H1 (cell line): ENCODE measurements at regions not wholly inside any gene's neighbourhood (a gene's known extent, or its start where the extent isn't known, plus 50 kb on each side); places are given as distances from the start of the nearest gene placed in this dataset.

Experiments
- CTCF ChIA-PET: fragments of 300-600 bp; sonication (Branson Sonifier 250); formaldehyde crosslinking; loops from one replicate; lab custom pipeline; 2021; ENCODE audit not compliant: partially characterized antibody; lab: Charles Lee
- POLR2A ChIA-PET: fragments of 300-600 bp; sonication (Branson Sonifier 250); formaldehyde crosslinking; loops from one replicate; lab custom pipeline; 2021; ENCODE audit warnings: inconsistent platforms; ENCODE audit not compliant: partially characterized antibody; lab: Charles Lee
- DNase-seq, 2 experiments: peaks; one replicate each; pipeline versions ENCODE4 v3.0.0 to v3.0.0-alpha.2; 2010 to 2022; ENCODE audit warnings: low spot score in 2 of 2, low read depth in 1 of 2, mixed read lengths in 1 of 2
- FAIRE-seq: peaks from 2 replicates; lab custom pipeline; 2011; peaks lifted over from hg19 to GRCh38; lab: Jason Lieb, UNC
- H2AFZ ChIP-seq: 2 replicates; pipeline ENCODE4 v1.8.1; 2012; ENCODE audit warnings: low read length, inconsistent platforms
- H2AK5ac ChIP-seq: 2 replicates; pipeline ENCODE4 v1.6.1; 2013; ENCODE audit warnings: low read depth, low read length
- H2BK120ac ChIP-seq: replicated peaks from 2 replicates; pipeline ENCODE3; 2013; ENCODE audit warnings: low read depth, low read length, inconsistent platforms
- H2BK12ac ChIP-seq: 2 replicates; pipeline ENCODE4 v1.6.1; 2013; ENCODE audit warnings: low read depth, low read length
- H2BK15ac ChIP-seq: 2 replicates; pipeline ENCODE4 v1.6.1; 2013; ENCODE audit warnings: low read length
- H2BK20ac ChIP-seq: 2 replicates; pipeline ENCODE4 v1.6.1; 2013; ENCODE audit warnings: low read length
- H2BK5ac ChIP-seq: 2 replicates; pipeline ENCODE4 v1.6.1; 2013; ENCODE audit warnings: low read depth, low read length
- H3K14ac ChIP-seq: 2 replicates; pipeline ENCODE4 v1.6.1; 2013; ENCODE audit warnings: inconsistent platforms; ENCODE audit not compliant: insufficient read length
- H3K18ac ChIP-seq: 2 replicates; pipeline ENCODE4 v1.6.1; 2013; ENCODE audit warnings: low read length; ENCODE audit errors: extremely low read depth
- H3K23ac ChIP-seq: 2 replicates; pipeline ENCODE4 v1.6.1; 2013; ENCODE audit warnings: inconsistent platforms; ENCODE audit not compliant: insufficient read length
- H3K23me2 ChIP-seq: 2 replicates; pipeline ENCODE4 v1.6.1; 2013; ENCODE audit warnings: low read depth, low read length
- H3K27ac ChIP-seq: 2 replicates; pipeline ENCODE4 v1.6.1; 2011; ENCODE audit warnings: low read depth, low read length, inconsistent platforms
- H3K27me3 ChIP-seq, 4 experiments: replicated peaks in 1 of 4; 1 replicate in 1 of 4; 2 replicates in 3 of 4; pipeline versions ENCODE4 v1.6.1 to v1.8.1; 2011 to 2013; ENCODE audit warnings: low read length in 3 of 4, mild to moderate bottlenecking in 3 of 4, inconsistent platforms in 2 of 4, mixed read lengths in 2 of 4, moderate library complexity in 1 of 4; ENCODE audit not compliant: control insufficient read depth in 3 of 4, insufficient read depth in 3 of 4; ENCODE audit errors: extremely low read depth in 1 of 4
- H3K36me3 ChIP-seq, 4 experiments: 2 replicates each; pipeline versions ENCODE4 v1.6.1 to v1.8.1; 2011 to 2013; ENCODE audit warnings: mild to moderate bottlenecking in 4 of 4, low read length in 3 of 4, moderate library complexity in 2 of 4, control low read depth in 1 of 4, inconsistent platforms in 1 of 4; ENCODE audit not compliant: insufficient read depth in 4 of 4, control insufficient read depth in 2 of 4
- H3K4ac ChIP-seq: replicated peaks from 2 replicates; pipeline ENCODE3; 2013; ENCODE audit warnings: low read length, low read depth, mixed read lengths, inconsistent platforms; ENCODE audit not compliant: insufficient read length
- H3K4me1 ChIP-seq, 4 experiments: replicated peaks in 1 of 4; 1 replicate in 1 of 4; 2 replicates in 3 of 4; pipeline versions ENCODE4 v1.6.1 to v1.8.1; 2011 to 2013; ENCODE audit warnings: low read length in 3 of 4, inconsistent platforms in 2 of 4, mixed read lengths in 1 of 4; ENCODE audit not compliant: insufficient read depth in 4 of 4, control insufficient read depth in 3 of 4
- H3K4me2 ChIP-seq, 2 experiments: 2 replicates each; pipeline versions ENCODE4 v1.6.1 to v1.8.1; 2011 to 2013; ENCODE audit warnings: low read depth in 2 of 2, low read length in 2 of 2, control low read depth in 1 of 2, inconsistent platforms in 1 of 2, mild to moderate bottlenecking in 1 of 2; ENCODE audit not compliant: insufficient read depth in 1 of 2
- H3K4me3 ChIP-seq, 4 experiments: fragments of 200-600, 300-600 bp in 1 of 4; sonication (generic), shearing (Covaris generic), sonication (Bioruptor Twin) in 1 of 4; 2 replicates each; pipeline versions ENCODE4 v1.5.1 to v1.8.1; 2011 to 2016; ENCODE audit warnings: low read length in 4 of 4, low read depth in 3 of 4, control low read depth in 2 of 4, inconsistent platforms in 2 of 4, mild to moderate bottlenecking in 2 of 4, mixed read lengths in 1 of 4, moderate library complexity in 1 of 4; ENCODE audit not compliant: insufficient read depth in 2 of 4; ENCODE audit errors: extremely low read depth in 1 of 4
- H3K56ac ChIP-seq: replicated peaks from 2 replicates; pipeline ENCODE3; 2013; ENCODE audit warnings: low read depth, mild to moderate bottlenecking, mixed read lengths, low read length, inconsistent platforms; ENCODE audit not compliant: insufficient read length
- H3K79me1 ChIP-seq: 2 replicates; pipeline ENCODE4 v1.6.1; 2013; ENCODE audit warnings: low read depth, low read length, control low read depth
- H3K79me2 ChIP-seq, 2 experiments: 2 replicates each; pipeline versions ENCODE4 v1.6.1 to v1.8.1; 2012 to 2013; ENCODE audit warnings: low read length in 2 of 2, mild to moderate bottlenecking in 2 of 2, inconsistent platforms in 1 of 2; ENCODE audit not compliant: insufficient read depth in 2 of 2, control insufficient read depth in 1 of 2
- H3K9ac ChIP-seq, 4 experiments: replicated peaks in 1 of 4; 1 replicate in 1 of 4; 2 replicates in 3 of 4; pipeline versions ENCODE4 v1.6.1 to v1.8.1; 2011 to 2013; ENCODE audit warnings: low read depth in 3 of 4, low read length in 3 of 4, control low read depth in 2 of 4, mild to moderate bottlenecking in 2 of 4, moderate library complexity in 2 of 4, inconsistent platforms in 1 of 4; ENCODE audit errors: extremely low read depth in 1 of 4
- H3K9me3 ChIP-seq, 2 experiments: 2 replicates each; pipeline versions ENCODE4 v1.6.1 to v1.8.1; 2012 to 2013; ENCODE audit warnings: mild to moderate bottlenecking in 2 of 2, moderate library complexity in 2 of 2, control low read depth in 1 of 2, inconsistent platforms in 1 of 2, low read depth in 1 of 2, low read length in 1 of 2, mixed read lengths in 1 of 2; ENCODE audit not compliant: insufficient read depth in 2 of 2
- H4K20me1 ChIP-seq, 2 experiments: replicated peaks in 1 of 2; 2 replicates each; pipeline versions ENCODE3 to v1.8.1; 2011 to 2013; ENCODE audit warnings: inconsistent platforms in 2 of 2, low read length in 2 of 2, mild to moderate bottlenecking in 1 of 2; ENCODE audit not compliant: insufficient read depth in 2 of 2, control insufficient read depth in 1 of 2
- H4K5ac ChIP-seq: 2 replicates; pipeline ENCODE4 v1.6.1; 2013; ENCODE audit warnings: low read length, low read depth, mixed read lengths, inconsistent platforms; ENCODE audit not compliant: insufficient read length
- H4K8ac ChIP-seq: 2 replicates; pipeline ENCODE4 v1.8.0; 2013; ENCODE audit warnings: mild to moderate bottlenecking, moderate library complexity, low read length, inconsistent platforms; ENCODE audit not compliant: insufficient read depth; ENCODE audit errors: extremely low read depth
- H4K91ac ChIP-seq: replicated peaks from 2 replicates; pipeline ENCODE3; 2013; ENCODE audit warnings: low read length, mixed read lengths, inconsistent platforms; ENCODE audit not compliant: insufficient read length
- EP300 ChIP-seq, 2 experiments: IDR thresholded peaks; 1 replicate in 1 of 2; 2 replicates in 1 of 2; pipeline ENCODE4 v1.6.1; 2011 to 2012; ENCODE audit warnings: low read depth in 2 of 2, low read length in 2 of 2, mild to moderate bottlenecking in 2 of 2, borderline replicate concordance in 1 of 2, inconsistent platforms in 1 of 2, moderate library complexity in 1 of 2
- JUND ChIP-seq: IDR thresholded peaks from 2 replicates; pipeline ENCODE4 v1.6.1; 2011; ENCODE audit warnings: mild to moderate bottlenecking, improper control_type of control experiment, low read length
- WGBS, 2 experiments: shearing (Covaris generic) in 1 of 2; methylation state at CpG; one replicate each; pipeline versions ENCODE4 v1.1.6 to v1.1.7; 2013 to 2015; ENCODE audit warnings: low lambda C conversion rate in 2 of 2, mixed read lengths in 2 of 2, inconsistent platforms in 1 of 2, low coverage in 1 of 2, missing lambda C conversion rate in 1 of 2; ENCODE audit not compliant: insufficient replicate concordance in 2 of 2, insufficient coverage in 1 of 2, insufficient read length in 1 of 2; ENCODE audit errors: extremely low coverage in 1 of 2, missing lambda C conversion rate in 1 of 2; 5-methylcytosine and 5-hydroxymethylcytosine counted together
- TF ChIP-seq, protein P1 (sequence below): IDR thresholded peaks from 2 replicates; pipeline ENCODE4 v1.6.1; 2011; ENCODE audit warnings: low read depth, mild to moderate bottlenecking, low read length; ENCODE audit not compliant: insufficient read depth
- TF ChIP-seq, protein P2 (sequence below): IDR thresholded peaks from 2 replicates; pipeline ENCODE4 v1.6.1; 2011; ENCODE audit warnings: low read length, improper control_type of control experiment
- TF ChIP-seq, protein P3 (sequence below), 3 experiments: IDR thresholded peaks; 1 replicate in 2 of 3; 2 replicates in 1 of 3; pipeline versions ENCODE4 v1.5.1 to v1.6.1; 2011; ENCODE audit warnings: low read length in 3 of 3, mild to moderate bottlenecking in 3 of 3, inconsistent platforms in 2 of 3, low read depth in 1 of 3, moderate library complexity in 1 of 3; ENCODE audit not compliant: insufficient read depth in 1 of 3; ENCODE audit errors: control extremely low read depth in 1 of 3

DNA sequence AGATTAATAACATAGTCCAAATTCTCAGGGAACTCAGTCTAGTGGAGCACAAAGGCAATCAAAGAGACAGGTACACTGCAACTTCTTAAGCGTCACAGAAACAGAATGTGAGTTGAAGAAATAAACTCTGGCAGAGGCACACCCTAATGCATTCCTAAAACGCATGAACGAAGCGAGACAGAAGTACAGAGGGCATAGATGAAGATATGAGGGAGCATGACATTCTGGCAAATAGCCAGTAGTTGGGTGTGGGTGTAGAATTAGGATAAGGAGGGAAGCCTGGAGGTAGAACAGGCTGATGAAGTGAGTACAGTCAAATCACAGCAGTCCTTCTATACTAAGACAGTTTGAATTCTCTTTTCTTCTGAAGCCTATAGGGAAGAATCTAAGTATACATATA is 838.7 kb upstream of the API5 start:
- Histone ChIP-seq H3K14ac (no peak overlapping the region), H3K23me2 (no peaks in the 10 kb centered on the region), H3K79me2 (no peaks in the 10 kb centered on the region), H3K27ac (no peak overlapping the region), H2AFZ (no peak overlapping the region), H3K4ac (no peak overlapping the region), H4K20me1 (no peaks in the 10 kb centered on the region), H3K9me3 (no peaks in the 10 kb centered on the region), H3K23ac (no peak overlapping the region), H3K18ac (no peak overlapping the region), H2BK120ac (no peak overlapping the region), H3K36me3 (no peaks in the 10 kb centered on the region), H4K5ac (no peak overlapping the region), H2BK12ac (no peak overlapping the region), H2BK15ac (no peak overlapping the region), H3K4me2 (no peak overlapping the region), H3K4me1 (no peaks in the 10 kb centered on the region), H4K91ac (no peak overlapping the region), H3K4me3 (no peak overlapping the region), H3K79me1 (no peaks in the 10 kb centered on the region), H2AK5ac (no peak overlapping the region), H2BK5ac (no peak overlapping the region), H3K27me3 (no peaks in the 10 kb centered on the region), H4K8ac (no peak overlapping the region), H2BK20ac (no peak overlapping the region), H3K56ac (no peak overlapping the region), H3K9ac (no peak overlapping the region)
- DNase-seq (no peak), FAIRE-seq (no peak)
- TF ChIP-seq JUND: no peak
- TF ChIP-seq, protein P1, sequence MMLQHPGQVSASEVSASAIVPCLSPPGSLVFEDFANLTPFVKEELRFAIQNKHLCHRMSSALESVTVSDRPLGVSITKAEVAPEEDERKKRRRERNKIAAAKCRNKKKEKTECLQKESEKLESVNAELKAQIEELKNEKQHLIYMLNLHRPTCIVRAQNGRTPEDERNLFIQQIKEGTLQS: no peak
- TF ChIP-seq, protein P2, sequence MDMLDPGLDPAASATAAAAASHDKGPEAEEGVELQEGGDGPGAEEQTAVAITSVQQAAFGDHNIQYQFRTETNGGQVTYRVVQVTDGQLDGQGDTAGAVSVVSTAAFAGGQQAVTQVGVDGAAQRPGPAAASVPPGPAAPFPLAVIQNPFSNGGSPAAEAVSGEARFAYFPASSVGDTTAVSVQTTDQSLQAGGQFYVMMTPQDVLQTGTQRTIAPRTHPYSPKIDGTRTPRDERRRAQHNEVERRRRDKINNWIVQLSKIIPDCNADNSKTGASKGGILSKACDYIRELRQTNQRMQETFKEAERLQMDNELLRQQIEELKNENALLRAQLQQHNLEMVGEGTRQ: no peak
- no peak for TF ChIP-seq EP300 (IDR thresholded peaks at IDR 0.05; ENCODE audit: borderline replicate concordance in 1 of 2, low read depth in 2 of 2, low read length in 2 of 2)
- TF ChIP-seq, protein P3, sequence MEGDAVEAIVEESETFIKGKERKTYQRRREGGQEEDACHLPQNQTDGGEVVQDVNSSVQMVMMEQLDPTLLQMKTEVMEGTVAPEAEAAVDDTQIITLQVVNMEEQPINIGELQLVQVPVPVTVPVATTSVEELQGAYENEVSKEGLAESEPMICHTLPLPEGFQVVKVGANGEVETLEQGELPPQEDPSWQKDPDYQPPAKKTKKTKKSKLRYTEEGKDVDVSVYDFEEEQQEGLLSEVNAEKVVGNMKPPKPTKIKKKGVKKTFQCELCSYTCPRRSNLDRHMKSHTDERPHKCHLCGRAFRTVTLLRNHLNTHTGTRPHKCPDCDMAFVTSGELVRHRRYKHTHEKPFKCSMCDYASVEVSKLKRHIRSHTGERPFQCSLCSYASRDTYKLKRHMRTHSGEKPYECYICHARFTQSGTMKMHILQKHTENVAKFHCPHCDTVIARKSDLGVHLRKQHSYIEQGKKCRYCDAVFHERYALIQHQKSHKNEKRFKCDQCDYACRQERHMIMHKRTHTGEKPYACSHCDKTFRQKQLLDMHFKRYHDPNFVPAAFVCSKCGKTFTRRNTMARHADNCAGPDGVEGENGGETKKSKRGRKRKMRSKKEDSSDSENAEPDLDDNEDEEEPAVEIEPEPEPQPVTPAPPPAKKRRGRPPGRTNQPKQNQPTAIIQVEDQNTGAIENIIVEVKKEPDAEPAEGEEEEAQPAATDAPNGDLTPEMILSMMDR (IDR thresholded peaks at IDR 0.05; ENCODE audit: control extremely low read depth in 1 of 3, insufficient read depth in 1 of 3, low read depth in 1 of 3, low read length in 3 of 3): no peak
- POLR2A ChIA-PET: no interaction called here
- CTCF ChIA-PET: no interaction called here
- WGBS, 2 experiments: 98% methylated on average over 4 of the region's 4 CpGs; no CpG with 5 or more reads in 1 of the 2 experiments
